ENCODE measurements at regions not wholly inside any gene's neighbourhood (a gene's known extent, or its start where the extent isn't known, plus 50 kb on each side); places are given as distances from the start of the nearest gene placed in this dataset.
A peak's percentile ranks its signal among the peaks of the same experiment; 100 is the strongest.

DNA sequence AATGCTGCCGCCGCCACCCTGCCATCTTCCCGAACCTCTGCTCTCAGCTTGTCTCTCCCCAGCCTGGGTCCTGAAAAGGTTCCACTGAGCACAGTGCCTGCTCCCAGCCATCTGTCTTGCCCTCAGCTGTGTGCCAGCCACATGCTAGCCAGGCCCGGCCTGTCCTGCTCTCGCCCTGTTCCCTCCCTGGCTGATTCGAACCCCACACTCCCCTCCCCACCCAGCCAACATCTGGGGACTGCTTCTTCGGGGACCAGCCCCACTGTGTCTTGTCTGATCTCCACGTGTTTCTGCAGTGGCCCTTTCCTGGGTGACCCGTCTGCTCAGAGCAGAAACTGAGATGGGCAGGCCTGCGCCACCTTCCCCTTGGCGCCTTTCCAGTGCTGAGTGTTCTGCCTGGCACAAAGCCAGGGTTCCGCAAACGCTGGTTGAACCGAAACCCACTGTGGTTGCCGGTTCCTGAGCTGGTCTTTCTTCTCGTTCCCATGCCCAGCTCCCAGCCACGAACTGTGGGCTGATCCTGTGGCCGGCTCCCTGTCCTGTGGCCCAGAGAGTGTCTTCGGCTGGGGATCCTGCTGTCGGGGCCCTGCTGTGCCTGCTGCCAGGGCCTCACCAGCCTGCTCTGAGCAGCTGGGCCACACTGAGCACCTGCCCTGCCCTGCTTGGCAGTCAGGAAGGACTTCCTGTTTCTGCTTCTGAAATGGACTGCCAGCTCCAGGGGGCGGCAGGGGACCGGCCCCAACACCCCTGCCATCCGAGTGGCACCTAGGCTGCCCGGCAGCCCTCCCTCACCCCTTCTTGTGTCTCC is 62.7 kb upstream of the KLF13 start:
- DNase-seq (ENCODE audit: low spot score), result peak; percentile 61

DNA sequence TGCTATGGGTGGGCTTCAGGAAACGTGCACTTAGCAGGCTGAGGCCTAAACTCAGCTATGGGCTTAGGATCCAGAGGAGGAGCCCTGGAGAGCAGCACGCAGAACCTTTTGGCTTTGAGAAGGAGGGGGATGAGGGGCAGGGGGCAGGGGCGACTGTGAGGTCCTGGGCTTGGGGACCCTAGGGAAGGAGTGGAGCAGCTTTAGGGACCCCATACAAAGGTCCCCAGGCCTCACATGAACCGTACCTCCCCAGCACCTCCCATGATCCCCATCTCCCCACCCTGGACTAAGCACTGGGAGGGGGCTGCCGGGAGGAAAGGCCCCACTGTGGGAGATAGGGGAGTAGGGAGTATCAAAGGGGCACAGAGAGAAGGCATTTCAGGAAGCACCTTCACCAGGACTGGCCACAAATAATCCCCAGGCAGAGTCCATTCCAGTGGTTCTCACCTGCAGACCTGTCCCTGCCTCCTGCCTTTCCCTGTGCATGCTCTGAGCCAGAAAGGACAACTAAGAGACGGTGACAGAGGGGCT is 62.0 kb upstream of the KLF13 start:
- DNase-seq (ENCODE audit: low spot score), result no peak

DNA sequence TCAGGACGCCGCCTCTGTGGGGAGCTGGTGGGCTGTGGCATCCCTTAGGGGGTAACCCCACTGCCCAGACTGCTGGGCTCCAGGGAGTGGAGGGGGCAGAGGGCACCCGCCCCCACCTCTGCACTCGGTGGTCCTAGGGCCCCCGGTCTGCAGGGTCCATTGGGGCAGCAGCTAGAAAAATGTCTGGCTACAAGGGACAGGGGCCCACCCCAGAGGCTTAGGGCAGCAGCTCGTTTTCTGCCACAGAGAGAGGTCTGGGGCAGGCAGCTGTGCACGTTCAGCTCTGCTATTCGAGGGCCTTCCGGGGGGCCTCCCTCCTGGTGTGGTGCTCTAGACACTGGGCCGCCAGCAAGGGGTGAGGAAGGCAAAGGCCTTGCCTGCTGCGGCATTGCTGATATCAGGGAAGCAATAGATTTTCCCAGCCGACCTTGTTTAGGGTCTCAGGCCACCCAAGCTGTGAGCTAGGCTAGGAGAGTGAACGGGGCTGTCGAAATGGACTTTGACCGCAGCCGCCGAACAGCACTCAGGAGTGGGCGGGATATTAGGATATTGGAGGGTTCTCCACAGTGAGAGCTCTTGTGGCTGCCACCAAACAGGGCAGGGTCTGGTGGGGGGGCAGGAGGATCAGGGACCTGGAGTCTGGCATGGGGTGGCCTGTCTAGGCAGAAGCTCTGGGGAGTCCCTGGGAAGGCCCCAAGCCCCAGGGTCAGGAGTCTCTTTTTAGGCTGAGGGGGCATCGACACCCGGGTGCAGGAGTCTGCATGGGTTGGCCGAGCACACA is 61.4 kb upstream of the KLF13 start:
- DNase-seq (ENCODE audit: low spot score), result no peak

DNA sequence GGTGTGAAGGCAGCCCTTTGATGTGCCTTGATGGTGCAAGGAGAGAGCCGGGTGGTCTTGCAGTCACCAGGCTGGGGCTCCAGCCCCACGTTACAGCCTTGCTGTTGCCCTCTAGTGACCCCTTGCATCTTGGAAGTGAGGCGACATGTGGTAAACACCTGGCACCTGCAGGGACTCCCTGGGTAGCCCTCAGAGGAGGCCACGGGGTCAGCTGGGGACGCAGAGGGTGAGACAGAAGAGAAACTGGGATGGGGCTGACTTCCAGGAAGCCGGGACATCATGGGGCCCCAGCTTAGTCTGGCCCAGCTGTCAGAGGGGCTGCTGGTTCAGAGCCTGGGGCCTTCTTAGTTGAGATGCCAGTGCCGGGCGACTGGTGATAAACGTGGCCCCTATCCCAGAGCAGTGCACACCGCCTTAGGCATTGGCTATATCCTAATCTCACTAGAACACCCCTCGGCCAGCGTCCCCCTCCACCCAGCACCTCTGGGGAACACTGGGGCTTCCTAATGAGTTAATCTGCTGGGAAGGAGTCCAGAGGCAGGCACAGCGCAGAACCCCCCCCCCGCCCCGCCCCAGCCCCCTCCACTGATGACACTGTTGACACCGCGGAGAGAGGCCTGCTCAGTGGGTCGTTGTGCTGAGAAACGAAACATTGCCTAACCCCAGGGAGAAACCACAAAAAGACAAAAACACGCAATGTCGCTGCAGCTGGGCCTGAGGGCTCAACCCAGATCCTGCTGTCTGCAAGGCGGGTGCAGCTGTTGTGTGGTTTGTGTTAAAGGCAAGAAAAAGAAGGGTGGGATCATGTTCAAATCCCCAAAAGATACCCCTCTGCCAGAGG is 60.5 kb upstream of the KLF13 start:
- DNase-seq (ENCODE audit: low spot score), result peak; percentile 50

DNA sequence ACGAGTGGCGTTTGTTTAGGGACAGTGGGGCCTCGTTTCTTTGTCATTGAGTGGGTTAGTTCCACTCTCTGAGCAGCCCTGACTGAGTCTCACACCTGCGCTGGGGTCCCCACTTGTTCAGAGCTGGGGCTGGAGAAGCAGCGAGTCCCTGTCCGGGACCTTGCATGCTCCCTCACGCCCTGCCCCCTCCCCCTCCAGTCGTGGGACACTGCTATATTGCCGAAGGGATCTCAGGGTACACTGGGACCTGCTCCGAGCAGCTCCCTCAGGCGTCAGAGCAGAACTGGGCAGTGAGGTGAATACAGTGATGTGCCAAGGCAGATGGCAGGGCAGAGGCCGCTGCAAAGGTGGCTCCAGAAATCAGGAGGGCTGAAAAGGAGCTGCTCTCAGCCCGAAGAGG is 59.9 kb upstream of the KLF13 start:
- DNase-seq (ENCODE audit: low spot score), result no peak

DNA sequence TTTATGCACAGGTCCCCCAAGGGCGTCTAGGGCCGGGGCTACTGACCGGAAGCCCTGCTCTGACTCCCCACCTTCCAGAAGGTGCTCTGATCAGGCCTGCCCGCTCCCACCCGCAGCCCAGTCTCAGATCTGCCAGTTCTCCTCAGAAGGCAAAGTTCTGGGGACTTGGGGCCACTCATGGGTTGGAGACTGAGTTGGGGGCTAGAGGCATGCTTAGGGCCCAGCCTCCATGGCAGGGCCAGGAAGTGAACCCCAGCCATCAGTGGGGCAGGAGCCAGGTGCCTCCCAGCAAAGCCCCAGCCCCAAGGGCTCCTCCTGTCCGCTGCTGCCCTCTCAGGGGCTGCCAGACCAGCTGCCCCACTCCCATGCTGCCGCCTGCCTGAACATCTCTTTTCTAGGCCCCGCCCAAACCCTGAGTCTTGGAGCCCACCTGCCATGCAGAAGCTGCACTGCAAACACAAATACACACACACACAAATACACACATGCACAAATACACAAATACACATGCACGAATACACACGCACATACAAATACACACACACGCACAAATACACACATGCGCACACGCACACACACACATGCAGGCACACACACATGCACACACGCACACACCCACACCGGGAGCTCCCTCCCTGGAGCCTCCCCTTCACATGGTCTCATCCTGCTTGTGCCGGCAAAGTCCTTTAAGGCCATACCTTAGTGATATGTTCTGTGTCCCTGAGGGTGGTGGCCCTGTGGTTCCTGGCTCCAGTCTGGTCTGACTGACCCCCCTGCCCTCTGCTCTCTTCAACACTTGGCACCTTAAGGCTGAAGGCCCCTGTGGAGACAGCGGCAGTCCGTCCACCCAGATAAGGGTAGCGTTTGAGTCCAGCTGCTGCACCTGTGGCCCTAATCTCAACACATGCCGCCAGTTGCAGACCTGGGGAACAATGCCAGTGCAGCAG is 59.2 kb upstream of the KLF13 start:
- no peak for DNase-seq (ENCODE audit: low spot score)

DNA sequence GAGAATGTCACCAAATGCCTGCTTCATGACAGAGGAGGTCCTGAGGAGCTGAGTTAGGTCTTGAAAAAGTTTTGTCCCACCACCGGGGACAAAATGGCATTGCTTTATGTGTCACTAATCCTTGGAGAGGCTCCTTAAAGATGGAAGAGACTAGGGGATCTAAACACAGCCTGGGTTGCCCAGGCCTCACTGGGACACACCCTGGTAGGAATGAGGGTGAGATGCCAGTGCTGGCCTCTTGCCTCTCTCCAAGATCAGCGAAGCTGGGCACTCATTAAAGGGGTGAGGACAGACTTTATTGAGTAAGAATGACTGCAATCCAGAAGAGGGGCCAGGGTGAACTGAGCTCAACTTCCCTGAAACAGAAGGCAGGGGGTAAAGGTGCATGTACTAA is 58.5 kb upstream of the KLF13 start:
- no peak for DNase-seq (ENCODE audit: low spot score)

DNA sequence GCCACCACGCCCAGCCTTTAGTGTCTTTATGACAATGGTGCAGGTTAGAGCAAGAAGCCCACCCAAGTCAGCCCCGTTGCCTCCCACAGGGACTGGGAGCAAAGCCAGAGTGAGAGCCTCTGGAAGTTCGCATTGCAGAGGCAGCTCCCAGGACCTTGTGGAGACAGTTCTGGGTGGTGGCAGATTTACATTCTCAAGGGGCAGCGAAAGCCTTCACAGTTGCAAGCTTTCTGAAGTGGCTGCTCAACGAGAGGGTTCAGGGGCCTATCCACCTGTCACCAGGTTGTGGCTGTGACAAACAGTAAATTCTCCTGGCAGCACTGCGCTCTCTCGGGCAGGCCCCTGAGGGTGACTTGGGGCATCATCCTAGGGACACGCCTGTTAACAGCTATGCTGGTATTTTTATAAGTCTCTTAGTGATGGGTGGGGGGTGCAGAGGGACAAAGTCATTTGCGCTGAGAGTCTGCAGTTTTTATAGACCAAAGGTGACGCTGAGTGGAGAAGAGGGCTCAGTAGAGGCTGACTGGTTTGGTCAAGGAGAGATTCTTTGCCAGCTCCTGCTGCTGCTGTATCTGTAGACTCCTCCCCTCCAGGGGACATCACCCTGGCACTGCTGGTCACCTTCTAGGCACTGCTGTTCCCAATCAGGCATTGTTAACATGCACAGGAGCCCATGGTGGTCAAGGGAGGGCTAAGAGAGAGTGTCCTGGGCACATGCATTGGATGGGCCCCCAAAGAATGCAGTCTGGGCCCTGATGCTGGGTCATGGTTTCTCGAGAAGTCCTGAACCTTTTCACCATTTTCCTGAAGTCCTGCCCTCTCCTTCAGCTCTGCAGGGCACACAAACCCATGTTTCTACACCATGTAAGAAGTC is 57.5 kb upstream of the KLF13 start:
- no peak for DNase-seq (ENCODE audit: low spot score)

DNA sequence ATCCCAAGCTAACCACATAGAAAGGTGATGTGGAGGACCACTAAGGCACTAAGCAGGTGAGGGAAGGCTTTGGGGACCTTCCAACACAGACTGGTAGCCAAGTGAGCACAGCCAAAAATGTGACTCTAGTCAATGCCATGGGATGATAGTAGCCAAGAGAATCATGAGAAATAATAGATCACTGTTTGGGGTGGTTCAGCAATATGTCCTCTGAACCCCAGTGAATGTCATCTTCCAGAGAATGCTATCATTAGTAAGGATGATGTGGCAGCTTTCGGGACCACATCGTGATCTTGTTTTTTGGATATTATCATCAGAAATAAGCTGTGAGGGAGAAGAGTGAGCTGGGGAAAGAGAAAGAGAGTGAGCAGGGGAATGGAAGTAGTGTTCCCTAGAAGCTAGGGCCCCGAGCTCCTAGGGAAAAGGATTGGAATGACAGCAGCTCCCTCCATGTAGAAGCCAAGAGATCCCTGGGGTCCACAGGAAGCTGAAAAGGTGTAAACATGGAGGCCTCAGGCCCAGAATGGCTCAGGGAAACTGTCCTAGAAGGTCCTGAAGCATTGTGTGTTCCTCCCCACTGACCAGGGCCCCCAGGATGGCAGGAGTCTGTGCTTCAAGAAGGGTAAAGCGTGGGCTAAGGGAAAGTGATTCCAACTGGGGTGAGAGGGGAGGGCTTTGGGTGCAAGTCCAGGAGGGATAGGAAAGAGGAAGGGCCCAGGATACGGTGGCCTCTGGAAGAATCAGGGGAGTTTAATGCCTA is 56.6 kb upstream of the KLF13 start:
- DNase-seq (ENCODE audit: low spot score), result no peak

DNA sequence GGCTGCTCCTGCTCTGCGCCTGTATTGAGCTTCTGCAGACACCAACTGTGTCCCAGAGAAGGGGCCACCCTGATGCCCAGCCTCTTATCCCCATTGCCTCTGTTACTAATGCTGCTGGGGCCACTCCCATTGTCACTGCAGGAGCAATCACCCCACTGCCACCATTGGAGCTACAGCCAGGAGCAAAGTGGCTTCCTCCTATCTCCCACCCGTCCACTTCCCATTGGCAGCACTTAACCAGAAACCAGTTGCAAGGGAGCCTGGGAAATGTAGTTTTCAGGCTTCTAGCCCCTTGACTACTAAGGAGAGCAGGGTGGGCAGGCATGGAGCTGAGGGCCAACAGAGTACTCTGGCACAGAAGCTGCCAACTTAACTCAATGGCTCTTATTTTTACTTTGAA is 55.9 kb upstream of the KLF13 start:
- DNase-seq (ENCODE audit: low spot score), result no peak

DNA sequence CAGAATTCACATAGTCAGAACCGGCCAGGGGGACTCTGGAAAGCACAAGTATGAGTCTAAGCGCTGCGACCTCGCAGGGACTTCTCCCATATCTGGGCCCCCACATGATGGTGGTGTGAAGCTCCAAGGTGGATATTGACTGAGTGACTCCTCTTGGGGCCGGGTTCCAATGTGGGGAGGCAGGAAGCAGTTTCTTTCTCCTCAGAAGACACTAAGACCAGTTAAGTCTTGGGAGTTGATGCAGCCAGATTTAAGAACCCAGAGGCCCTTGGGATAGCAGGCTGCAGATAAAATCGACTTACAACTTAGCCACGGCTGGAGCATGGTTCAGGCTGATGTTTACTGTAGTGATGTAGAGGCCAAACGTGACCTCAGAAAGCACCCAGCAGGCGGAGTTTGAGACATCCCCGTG is 55.4 kb upstream of the KLF13 start:
- no peak for DNase-seq (ENCODE audit: low spot score)

DNA sequence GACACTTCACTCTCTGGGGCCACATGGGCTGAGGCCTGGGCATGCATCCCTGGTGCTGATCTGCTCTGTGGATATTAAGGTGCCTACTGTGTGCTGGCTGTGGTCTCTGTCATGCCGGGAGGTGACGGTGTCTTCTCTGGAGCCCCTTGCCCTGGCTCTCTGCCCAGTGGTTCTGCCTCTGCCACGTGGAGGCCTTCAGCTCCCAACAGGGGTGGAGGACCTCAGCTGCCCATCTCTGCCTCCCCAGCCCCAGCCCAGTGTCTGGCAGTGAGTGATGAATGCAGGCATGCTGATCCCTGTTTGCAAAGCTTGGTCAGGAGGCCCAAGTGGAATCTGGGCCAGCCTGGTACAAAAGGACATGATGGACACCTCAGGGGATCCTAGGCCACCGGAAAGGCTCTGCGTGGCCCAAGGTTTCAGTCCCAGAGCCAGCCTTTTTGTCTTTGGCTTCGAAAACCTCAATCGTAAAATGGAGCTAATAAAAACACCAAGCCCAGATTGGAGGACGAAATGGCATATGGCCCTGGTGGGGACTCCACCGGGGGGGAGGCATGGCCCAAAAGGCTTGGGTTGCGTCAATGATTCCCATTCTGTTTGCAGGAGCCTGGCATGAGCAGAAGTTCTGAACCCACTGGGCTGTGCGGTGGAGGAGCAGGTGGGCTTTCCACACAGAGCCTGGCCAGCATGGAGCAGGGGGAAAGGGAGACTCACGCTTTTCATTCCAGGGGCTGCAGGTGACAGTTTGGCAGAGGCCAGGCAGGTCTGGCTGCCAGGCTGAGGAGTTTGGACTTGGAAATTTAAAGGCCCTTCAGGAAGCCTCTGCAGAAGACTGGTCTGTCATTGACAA is 54.7 kb upstream of the KLF13 start:
- DNase-seq (ENCODE audit: low spot score), result no peak

DNA sequence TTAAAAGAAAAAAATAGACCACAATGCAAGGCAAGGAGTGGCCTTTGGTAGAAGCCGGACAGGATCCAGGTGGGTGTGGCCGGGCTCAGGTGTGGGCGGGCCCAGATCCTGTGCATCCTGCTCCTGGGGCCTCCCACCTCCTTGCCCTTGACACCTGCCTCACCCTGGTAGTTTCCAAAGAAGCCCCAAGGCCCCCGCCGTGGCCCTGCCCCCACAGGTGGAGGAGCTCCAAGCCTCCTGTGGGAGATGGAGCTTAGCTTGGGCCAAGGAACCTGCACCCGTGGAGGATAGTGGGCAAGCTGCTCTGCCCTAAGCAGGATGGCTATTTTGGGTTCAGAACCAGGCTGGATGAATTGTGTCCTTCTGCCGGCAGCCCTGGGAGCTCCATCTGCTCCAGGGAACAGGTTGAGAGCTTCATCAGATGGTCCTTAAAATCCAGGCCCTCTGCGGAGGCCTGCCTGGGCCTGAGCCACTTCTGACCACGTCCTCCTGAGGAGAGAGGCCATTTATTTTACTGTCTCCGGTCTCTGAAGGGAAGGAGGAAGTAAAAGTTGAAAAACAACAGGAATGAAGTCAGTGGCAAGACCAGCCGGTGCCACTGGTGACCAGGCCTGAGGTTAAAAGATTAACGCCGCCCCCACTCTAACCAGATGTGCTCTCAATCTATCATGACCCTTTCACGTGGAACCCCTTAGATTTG is 53.9 kb upstream of the KLF13 start:
- DNase-seq (ENCODE audit: low spot score), result peak; percentile 47

DNA sequence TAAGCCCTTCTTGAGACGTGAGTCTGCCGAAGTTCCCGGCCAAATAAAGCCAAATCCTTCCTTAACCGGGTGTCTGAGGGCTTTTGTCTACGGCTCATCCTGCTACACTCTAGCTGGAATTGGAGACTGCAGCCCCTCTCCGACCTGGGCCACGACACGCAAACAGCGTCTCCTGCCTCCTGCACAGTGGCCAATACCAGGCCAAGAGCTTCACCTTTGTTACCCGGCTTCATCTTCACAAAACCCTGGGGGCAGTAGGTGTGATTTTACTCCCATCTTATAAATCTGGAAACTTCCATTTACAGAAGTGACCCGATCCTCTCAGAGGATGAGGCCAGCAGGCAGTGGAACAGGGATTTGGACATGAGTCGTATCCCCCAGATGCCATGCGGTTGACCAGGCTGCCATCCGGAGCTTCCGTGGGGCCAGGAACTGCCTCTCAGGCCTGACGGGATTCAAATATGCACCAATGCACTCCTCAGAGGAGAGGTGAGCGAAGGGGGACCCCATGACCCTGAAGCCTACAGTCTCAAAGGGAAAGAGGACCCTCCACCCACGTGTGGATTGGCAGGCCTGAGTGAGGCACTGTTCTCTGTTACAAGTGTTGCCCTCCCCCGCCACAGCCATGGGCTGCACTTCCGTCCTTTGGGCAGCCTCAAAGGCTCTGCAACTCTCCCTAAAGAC is 53.2 kb upstream of the KLF13 start:
- DNase-seq (ENCODE audit: low spot score), result no peak

DNA sequence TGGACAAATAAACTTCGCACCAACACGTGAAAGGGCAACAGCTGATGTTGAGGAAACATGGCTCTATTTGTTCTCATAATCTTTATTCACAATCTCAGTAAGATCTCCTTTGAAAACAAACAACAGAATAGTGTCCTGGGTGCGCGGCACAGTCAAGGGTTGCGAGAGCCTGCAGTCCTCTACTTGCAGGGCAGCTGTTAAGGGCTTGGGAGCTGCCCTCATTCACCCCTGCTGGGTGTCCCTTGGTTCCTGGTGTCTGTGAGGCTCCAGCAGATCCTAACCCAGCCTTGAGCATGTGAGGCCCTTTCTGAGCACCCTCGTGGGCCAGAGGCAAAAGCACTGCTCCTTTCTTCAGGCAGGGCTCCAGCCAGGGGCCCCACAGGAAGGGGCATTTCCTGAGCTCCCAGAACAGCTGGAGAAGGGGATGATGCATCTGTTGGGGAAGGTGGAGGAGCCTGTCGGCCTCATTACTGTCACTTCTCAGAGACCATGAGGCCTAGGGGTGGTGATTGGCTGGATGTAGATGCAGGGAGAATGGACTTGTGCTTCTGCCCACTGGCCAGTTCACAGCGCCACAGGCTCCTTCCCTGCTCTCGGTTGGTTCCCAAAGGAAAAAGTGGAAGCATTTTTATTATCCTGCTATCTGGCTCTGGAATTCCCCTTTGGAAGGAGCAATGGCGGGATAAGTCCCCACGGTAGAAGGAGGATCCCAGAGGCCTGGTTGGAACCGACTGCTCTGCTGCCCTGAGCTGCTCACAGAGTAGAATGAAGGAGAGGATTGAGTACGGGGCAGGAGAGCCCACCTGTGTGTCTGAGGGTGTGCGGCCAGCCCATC is 51.9 kb upstream of the KLF13 start:
- no peak for DNase-seq (ENCODE audit: low spot score)

All from globus pallidus (tissue), 1 donor.